Mucosa of gallbladder (tissue), 1 donor: ENCODE measurements at regions not wholly inside any gene's neighbourhood (a gene's known extent, or its start where the extent isn't known, plus 50 kb on each side); places are given as distances from the start of the nearest gene placed in this dataset.

ENCODE experiments used
- DNase-seq: peaks from one replicate; pipeline ENCODE4 v3.0.0-alpha.2; 2020; ENCODE audit warnings: low spot score
- donor health status: DM: no; HTN: no; CAD: no.

DNA sequence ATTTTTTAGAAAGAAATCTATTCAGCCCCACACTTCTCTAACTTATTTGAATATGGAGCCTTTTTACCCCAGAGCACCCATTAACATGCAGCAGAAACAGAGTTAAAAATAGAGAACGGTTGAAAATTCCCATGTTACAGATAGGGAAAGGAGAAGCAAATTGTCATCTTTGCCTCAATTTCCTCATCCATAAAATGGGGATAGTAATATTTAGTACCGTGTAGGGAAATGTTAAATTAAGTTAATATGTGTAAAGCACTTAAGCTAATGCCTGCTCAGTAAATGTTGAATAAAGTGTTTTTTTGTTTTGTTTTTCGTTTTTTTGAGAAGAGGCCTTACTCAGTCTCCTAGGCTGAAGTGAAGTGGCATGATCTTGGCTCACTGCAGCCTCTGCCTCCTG is 50.3 kb downstream of the NAV1 start:
- DNase-seq = no peak

DNA sequence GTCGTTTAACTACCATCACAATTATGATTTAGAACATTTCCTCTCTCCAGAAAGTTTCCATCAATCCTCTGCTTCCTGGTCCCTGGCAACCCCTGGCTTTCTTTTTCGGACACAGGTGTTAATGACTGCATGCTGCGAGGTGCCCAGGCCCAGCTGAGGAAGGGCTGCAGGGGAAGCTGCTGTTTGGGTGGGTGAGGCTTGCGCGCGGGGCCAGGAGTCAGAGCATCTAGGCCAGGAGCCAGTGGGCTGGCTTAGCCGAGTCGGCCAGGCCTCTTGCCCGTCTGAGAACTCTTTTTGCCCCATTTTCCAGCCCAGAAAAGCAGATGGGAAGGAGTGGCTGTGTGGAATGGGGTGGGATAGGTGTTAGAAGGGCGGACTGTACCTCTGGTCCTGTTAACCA is 51.5 kb downstream of the NAV1 start:
- DNase-seq = no peak

GRCh38 chr1:201591348-201591747 is 52.4 kb downstream of the NAV1 start:
- no peak for DNase-seq

DNA sequence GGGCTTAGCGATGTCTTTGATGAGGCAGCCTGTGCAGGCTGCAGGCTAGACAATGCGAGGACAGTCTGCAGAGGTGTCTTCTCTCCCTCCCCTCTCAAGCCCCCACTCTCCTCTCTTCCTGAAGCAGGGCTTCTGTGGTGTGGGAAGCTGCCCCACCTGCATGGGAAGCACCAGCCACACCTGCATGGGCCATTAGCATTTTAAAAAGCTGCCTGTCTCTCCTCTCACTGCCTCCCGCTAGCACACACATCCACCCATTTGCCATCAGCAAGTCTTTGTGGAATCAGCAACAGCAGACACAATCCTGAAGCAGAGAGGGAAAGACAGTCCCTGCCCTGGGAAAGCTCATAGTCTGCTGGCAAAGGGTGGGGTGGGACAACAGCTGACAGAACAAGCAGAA is 53.1 kb downstream of the NAV1 start:
- no peak for DNase-seq

- DNase-seq = peak; percentile 70
Observed at GRCh38 chr1:201593200-201593921, 54.4 kb downstream of the NAV1 start.

GRCh38 chr1:201594575-201595245 is 55.8 kb downstream of the NAV1 start:
- no peak for DNase-seq

DNA sequence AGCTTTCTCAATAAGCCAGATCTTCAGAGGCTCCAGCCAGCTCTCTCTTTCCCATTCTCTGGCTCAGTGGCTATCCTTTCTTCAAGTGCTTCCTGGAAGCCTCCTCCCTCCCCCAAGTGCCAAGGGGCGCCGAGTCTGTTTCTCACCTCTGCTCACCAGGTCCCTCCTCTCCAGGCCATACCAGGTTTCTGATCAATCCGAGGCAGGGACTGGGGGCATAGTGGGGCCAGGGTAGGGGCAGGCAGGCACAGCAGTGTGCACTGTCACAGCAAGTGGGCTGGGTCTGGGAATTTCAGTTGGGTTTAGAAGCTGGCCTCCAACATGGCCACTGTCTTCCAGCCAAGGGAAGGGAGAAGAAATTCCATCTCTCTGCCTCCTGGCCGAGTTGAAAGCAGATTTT is 56.5 kb downstream of the NAV1 start:
- DNase-seq = no peak

DNA sequence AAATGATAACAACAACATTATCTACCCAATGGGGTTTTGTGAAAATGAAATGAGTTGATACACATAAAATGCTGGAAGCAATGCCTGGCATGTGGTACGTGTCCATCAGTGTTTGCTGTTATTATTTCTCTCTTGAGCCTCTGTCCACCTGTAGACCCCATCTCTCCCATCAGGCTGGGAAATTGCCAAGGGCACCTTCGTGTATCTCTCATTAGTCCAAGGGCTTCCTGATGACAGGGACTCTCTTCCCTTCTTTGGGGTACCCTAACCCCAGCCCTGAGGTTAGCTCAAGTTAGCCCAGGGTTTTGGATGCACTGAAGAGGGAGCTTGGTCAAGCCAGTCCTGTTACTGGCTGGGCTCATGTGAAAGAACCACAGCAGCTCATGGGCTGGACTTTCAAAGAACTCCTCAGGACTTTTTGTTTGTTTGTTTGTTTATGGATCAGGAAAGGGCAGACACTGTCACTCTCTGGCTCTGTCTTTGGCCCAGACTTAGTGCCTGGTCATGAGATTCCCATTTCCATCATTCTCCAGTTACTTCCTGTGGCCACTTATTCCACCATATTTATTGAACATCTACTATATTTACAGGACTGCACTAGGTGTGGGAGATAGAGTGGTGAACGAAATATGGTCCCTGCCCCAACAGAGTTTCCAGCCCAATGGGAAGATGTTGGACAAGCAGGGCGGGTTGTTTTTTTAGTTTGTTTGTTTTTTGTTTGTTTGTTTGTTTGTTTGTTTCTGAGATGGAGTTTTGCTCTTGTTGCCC is 57.4 kb downstream of the NAV1 start:
- DNase-seq = no peak

DNA sequence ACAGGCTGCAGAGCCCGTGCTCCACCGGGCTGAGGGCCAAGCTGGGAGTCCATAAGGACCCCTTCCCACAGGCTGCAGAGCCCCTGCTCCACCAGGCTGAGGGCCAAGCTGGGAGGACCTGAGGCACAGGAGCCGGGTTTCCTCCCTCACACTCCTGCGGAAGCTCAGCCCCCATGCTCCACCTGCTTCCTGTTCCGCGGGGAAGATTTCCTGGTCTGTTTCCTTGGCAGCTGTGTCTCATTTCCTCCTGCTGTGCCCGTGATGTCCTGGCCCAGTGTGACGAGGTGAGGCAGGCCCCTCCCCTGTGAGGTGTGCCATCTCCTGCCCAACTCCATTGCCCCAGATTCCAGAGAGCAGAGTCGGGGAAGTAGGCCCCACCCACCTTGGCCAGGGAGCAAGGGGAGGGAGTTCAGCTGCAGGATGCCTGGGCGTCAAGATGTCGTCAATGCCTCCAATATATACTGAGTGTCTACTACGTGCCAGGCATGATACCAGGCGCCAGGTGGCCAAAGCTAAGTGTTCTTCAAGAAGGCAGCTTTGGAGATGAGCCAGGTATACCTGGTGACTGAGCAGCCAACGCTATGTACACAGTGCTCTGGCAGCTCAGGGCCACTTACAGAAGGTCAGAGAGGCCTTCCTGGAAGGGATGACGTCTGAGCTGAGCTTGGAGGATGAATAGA is 58.8 kb downstream of the NAV1 start:
- DNase-seq = peak; percentile 91

DNA sequence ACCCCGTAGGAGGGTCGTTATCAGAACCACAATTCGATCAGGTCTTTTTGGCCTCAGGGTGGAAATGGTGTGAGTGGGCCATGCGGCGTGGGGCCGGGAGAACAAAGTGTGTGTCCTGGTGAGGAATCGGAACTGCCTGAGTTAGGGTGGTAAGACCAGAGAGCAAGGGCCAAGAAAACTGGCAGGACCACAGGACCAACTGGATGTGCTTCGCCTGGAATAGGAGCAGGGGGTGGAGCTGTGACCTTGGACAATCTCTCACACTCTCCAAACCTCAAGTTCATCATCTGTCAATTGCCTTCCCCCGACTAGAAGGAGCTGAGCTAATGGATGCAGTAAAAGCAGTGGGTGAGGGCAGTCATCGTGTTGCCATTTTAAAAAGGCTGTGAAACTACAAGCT is 59.5 kb downstream of the NAV1 start:
- no peak for DNase-seq

- no peak for DNase-seq
Observed at GRCh38 chr1:201598973-201599372, 60.0 kb downstream of the NAV1 start.

DNA sequence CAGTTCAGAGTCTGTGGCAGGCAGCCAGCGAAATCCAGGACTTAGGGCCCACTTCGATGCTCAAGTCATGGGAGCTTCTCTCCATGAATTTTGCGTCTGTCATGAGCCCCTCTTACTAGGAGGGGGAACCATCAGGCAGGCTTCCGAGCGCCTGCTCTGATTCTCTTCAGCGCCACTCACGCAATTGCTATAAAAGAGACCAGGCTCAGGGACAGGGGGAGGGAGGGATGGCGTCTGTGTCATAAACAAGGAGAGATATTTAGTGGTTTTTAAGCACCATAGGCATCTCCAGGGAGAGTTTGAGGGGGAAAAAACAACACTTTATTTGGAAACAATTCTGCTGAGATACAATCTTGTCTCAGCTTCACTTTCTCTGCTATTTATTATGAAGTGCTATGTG is 60.6 kb downstream of the NAV1 start:
- no peak for DNase-seq

DNA sequence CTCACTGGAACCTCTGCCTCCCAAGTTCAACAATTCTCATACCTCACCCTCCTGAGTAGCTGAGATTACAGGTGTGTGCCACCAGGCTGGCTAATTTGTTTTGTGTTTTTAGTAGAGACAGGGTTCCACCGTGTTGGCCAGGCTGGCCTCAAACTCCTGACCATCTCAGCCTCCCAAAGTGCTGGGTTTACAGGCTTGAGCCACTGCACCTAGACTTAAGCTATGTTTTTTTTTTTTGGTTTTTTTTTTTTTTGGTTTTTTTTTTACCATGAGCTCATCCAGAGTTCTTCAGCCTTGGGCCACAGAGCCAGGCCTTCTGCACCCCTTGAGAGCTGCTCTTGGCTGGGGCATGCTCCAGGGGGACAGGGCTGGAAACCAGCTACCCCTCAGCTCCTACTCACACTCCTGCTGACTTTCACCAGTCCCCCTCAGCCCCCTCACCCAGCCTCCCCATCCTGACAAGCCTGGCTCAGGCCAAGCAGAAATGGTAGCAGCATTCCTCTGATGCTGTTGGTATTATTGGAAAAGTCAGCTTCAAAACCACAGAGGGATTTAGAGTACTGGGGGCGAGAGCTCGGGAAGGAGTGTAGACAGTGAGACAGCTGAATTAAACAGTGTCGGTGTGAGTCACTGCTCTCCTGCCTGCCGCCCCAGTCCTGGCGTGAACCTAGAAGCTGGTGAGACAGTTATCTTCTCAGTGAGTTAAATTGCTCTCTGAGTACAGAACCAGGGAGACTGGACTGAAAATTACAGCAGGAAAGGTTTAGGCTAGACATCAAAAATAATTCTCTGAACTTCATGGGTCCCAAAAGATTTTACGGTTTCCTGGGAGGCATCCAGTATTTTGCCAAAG is 63.7 kb downstream of the NAV1 start:
- DNase-seq = peak; percentile 17

GRCh38 chr1:201603613-201604232 is 64.8 kb downstream of the NAV1 start:
- DNase-seq = no peak

- no peak for DNase-seq
Observed at GRCh38 chr1:201605385-201606010, 66.6 kb downstream of the NAV1 start.

DNA sequence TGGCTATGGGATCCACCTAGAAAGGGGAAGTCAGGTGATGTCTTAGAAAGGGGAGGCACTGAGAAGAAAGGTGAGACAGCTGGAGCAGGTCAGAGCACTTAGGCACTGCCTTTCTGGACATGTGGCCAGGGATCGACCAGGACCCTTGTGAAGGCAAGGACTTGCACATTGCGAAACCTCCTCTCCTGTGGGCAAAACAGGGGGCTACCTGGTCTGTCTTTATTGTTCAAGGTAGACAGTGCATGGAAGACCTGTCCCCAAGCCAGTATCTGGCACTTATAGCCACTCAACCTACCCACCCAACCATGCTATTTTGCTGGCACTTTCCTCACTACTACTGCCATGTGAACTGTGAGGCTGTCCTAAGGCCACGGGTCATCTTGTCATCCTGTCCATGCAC is 67.2 kb downstream of the NAV1 start:
- no peak for DNase-seq

GRCh38 chr1:201606623-201607022 is 67.7 kb downstream of the NAV1 start:
- DNase-seq = no peak

GRCh38 chr1:201608635-201609395 is 69.9 kb downstream of the NAV1 start:
- no peak for DNase-seq

DNA sequence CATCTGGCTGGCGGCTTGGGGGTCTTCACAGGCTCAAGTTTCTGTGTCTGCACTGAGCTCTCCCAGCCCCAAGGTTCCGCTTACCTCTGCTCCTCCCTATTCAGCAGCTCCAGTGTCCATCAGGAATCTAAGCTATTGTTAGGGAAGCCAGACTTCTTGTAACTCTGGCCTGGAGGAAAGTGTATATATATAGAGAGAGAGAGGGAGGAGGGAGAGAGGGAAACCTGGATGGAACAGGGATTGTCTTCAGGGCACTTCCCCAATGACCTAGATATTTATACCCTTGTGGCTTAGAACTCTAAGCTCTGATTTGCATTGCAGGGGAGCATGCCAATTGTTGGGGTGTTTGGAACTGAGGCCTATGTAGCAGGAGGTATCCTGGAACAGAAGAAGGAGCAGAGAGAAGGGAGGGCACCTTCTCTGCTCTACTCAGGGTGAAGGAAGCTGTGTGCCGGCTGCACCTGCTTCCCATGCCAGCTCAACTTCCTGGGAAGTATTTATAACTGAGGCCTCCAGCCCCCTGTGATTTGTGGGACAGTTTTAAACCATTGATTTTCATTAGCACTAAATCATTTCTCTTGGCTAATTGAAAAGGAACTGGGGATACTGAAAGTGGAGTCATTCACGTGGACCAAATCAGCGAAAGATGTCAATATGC is 70.9 kb downstream of the NAV1 start:
- no peak for DNase-seq
